BE2C (cell line): ENCODE measurements at regions not wholly inside any gene's neighbourhood (a gene's known extent, or its start where the extent isn't known, plus 50 kb on each side); places are given as distances from the start of the nearest gene placed in this dataset.

Experiments
- DNase-seq: peaks from one replicate; pipeline ENCODE4 v3.0.0-alpha.2; 2020
- H3K27me3 ChIP-seq: fragments of 250-450 bp; sonication (Bioruptor Pico); 2 replicates; pipeline ENCODE4 v1.5.1; 2020; ENCODE audit warnings: mild to moderate bottlenecking
- H3K36me3 ChIP-seq: fragments of 250-450 bp; sonication (Bioruptor Pico); 2 replicates; pipeline ENCODE4 v1.5.1; 2020; ENCODE audit warnings: mild to moderate bottlenecking
- H3K4me1 ChIP-seq: fragments of 250-450 bp; sonication (Bioruptor Pico); 2 replicates; pipeline ENCODE4 v1.5.1; 2020
- H3K4me3 ChIP-seq: 2 replicates; pipeline ENCODE4 v1.5.1; 2011; ENCODE audit warnings: low read depth, low read length
- H3K9me3 ChIP-seq: fragments of 250-450 bp; sonication (Bioruptor Pico); 2 replicates; pipeline ENCODE4 v1.5.1; 2020
- CTCF ChIP-seq: IDR thresholded peaks from 2 replicates; pipeline ENCODE4 v1.5.1; 2012; ENCODE audit warnings: mild to moderate bottlenecking, low read depth, low read length

- H3K27me3 ChIP-seq, result no peaks in the 10 kb centered on the region
- no peak for TF ChIP-seq CTCF
- no peaks in the 10 kb centered on the region for H3K9me3 ChIP-seq
- no peaks in the 10 kb centered on the region for H3K36me3 ChIP-seq
- no peak overlapping the region for H3K4me3 ChIP-seq
- no peak for DNase-seq
- no peaks in the 10 kb centered on the region for H3K4me1 ChIP-seq
Measured at GRCh38 chr1:64325856-64326255, 122.4 kb downstream of the UBE2U start.

GRCh38 chr1:64327119-64327518 is 123.7 kb downstream of the UBE2U start:
- H3K4me1 ChIP-seq, result no peaks in the 10 kb centered on the region
- no peak for DNase-seq
- H3K36me3 ChIP-seq, result no peaks in the 10 kb centered on the region
- no peaks in the 10 kb centered on the region for H3K27me3 ChIP-seq
- no peak overlapping the region for H3K4me3 ChIP-seq
- TF ChIP-seq CTCF, result no peak
- no peaks in the 10 kb centered on the region for H3K9me3 ChIP-seq

- no peak for TF ChIP-seq CTCF
- Histone ChIP-seq H3K36me3 (no peaks in the 10 kb centered on the region), H3K9me3 (no peaks in the 10 kb centered on the region), H3K4me3 (no peak overlapping the region), H3K4me1 (no peaks in the 10 kb centered on the region), H3K27me3 (no peaks in the 10 kb centered on the region)
- no peak for DNase-seq
Measured at GRCh38 chr1:64328193-64328592, 124.8 kb downstream of the UBE2U start.

- Histone ChIP-seq H3K36me3 (no peaks in the 10 kb centered on the region), H3K27me3 (no peaks in the 10 kb centered on the region), H3K4me1 (no peaks in the 10 kb centered on the region), H3K4me3 (no peak overlapping the region), H3K9me3 (no peaks in the 10 kb centered on the region)
- no peak for TF ChIP-seq CTCF
- no peak for DNase-seq
Measured at GRCh38 chr1:64330839-64331238, 127.4 kb downstream of the UBE2U start.

GRCh38 chr1:64335636-64336035 is 132.2 kb downstream of the UBE2U start:
- H3K27me3 ChIP-seq, result no peaks in the 10 kb centered on the region

GRCh38 chr1:64337475-64337874 is 132.5 kb upstream of the CACHD1 start:
- no peak for TF ChIP-seq CTCF
- no peak for DNase-seq
- Histone ChIP-seq H3K9me3 (no peaks in the 10 kb centered on the region), H3K27me3 (no peaks in the 10 kb centered on the region), H3K4me3 (no peak overlapping the region), H3K36me3 (no peaks in the 10 kb centered on the region), H3K4me1 (no peaks in the 10 kb centered on the region)

More at GRCh38 chr1:64335636-64336035, 132.2 kb downstream of the UBE2U start:
- Histone ChIP-seq H3K9me3 (no peaks in the 10 kb centered on the region), H3K36me3 (no peaks in the 10 kb centered on the region), H3K4me1 (no peaks in the 10 kb centered on the region), H3K4me3 (no peak overlapping the region)
- TF ChIP-seq CTCF, result no peak
- DNase-seq, result no peak
